HepG2 (cell line): ENCODE measurements at regions not wholly inside any gene's neighbourhood (a gene's known extent, or its start where the extent isn't known, plus 50 kb on each side); places are given as distances from the start of the nearest gene placed in this dataset.

Experiments
- EP300 ChIP-seq, 3 experiments: sonication (generic) in 1 of 3; formaldehyde crosslinking in 1 of 3; IDR thresholded peaks; 2 replicates each; pipeline versions ENCODE4 v1.5.1 to v1.6.1; 2011 to 2020; ENCODE audit warnings: low read depth in 2 of 3, low read length in 2 of 3, borderline replicate concordance in 1 of 3, improper control_type of control experiment in 1 of 3, mild to moderate bottlenecking in 1 of 3, missing genetic modification reagents in 1 of 3, moderate library complexity in 1 of 3
- GFI1 ChIP-seq: sonication (generic); formaldehyde crosslinking; IDR thresholded peaks from 2 replicates; pipeline ENCODE4 v1.5.0; 2020; ENCODE audit warnings: missing genetic modification reagents, mild to moderate bottlenecking, borderline replicate concordance
- HOXA5 ChIP-seq: sonication (generic); formaldehyde crosslinking; IDR thresholded peaks from 2 replicates; pipeline ENCODE4 v1.4.0; 2020; ENCODE audit warnings: missing genetic modification reagents
- MAFG ChIP-seq: sonication (generic); formaldehyde crosslinking; IDR thresholded peaks from 2 replicates; pipeline ENCODE4 v1.5.1; 2020; ENCODE audit warnings: mild to moderate bottlenecking, missing genetic modification reagents
- MED1 ChIP-seq: sonication (generic); formaldehyde crosslinking; IDR thresholded peaks from 2 replicates; pipeline ENCODE4 v1.4.0; 2020; ENCODE audit warnings: missing genetic modification reagents
- NFRKB ChIP-seq: fragments of 450-650 bp; IDR thresholded peaks from 2 replicates; pipeline ENCODE4 v1.6.1; 2017
- POGZ ChIP-seq: sonication (generic); formaldehyde crosslinking; IDR thresholded peaks from 2 replicates; pipeline ENCODE4 v1.4.0; 2020; ENCODE audit warnings: mild to moderate bottlenecking, missing genetic modification reagents
- RORA ChIP-seq: sonication (generic); formaldehyde crosslinking; IDR thresholded peaks from 2 replicates; pipeline ENCODE4 v1.5.0; 2020; ENCODE audit warnings: mild to moderate bottlenecking, missing genetic modification reagents, moderate library complexity
- SKI ChIP-seq: fragments of 450-650 bp; IDR thresholded peaks from one replicate; pipeline ENCODE4 v1.6.1; 2018; ENCODE audit warnings: mild to moderate bottlenecking; ENCODE audit not compliant: partially characterized antibody
- SMYD3 ChIP-seq: sonication (generic); formaldehyde crosslinking; IDR thresholded peaks from 2 replicates; pipeline ENCODE4 v1.8.1; 2023; ENCODE audit warnings: mild to moderate bottlenecking, missing genetic modification reagents
- SOX6 ChIP-seq, 2 experiments: fragments of 450-650 bp in 1 of 2; sonication (generic) in 1 of 2; formaldehyde crosslinking in 1 of 2; IDR thresholded peaks; 2 replicates each; pipeline versions ENCODE4 v1.4.0 to v1.6.1; 2017 to 2020; ENCODE audit warnings: antibody characterized with exemption in 1 of 2, mild to moderate bottlenecking in 1 of 2, missing genetic modification reagents in 1 of 2
- SP140L ChIP-seq: sonication (generic); formaldehyde crosslinking; IDR thresholded peaks from 2 replicates; pipeline ENCODE4 v1.4.0; 2020; ENCODE audit warnings: missing genetic modification reagents, borderline replicate concordance
- TRIM24 ChIP-seq: sonication (generic); formaldehyde crosslinking; IDR thresholded peaks from 2 replicates; pipeline ENCODE4 v1.8.0; 2022; ENCODE audit warnings: mild to moderate bottlenecking, missing genetic modification reagents
- XRCC5 ChIP-seq: fragments of 200-400 bp; formaldehyde crosslinking; optimal IDR thresholded peaks from 2 replicates; pipeline ENCODE3; 2017; ENCODE audit warnings: mild to moderate bottlenecking, low read length
- ZBTB7B ChIP-seq: sonication (generic); formaldehyde crosslinking; IDR thresholded peaks from 2 replicates; pipeline ENCODE4 v1.4.0; 2020; ENCODE audit warnings: missing genetic modification reagents
- ZMYM4 ChIP-seq: sonication (generic); formaldehyde crosslinking; IDR thresholded peaks from 2 replicates; pipeline ENCODE4 v1.8.1; 2023; ENCODE audit warnings: mild to moderate bottlenecking, missing genetic modification reagents
- ZNF567 ChIP-seq: sonication (generic); formaldehyde crosslinking; IDR thresholded peaks from 2 replicates; pipeline ENCODE4 v1.8.1; 2023; ENCODE audit warnings: mild to moderate bottlenecking, missing genetic modification reagents, borderline replicate concordance
- ZNF747 ChIP-seq: sonication (generic); formaldehyde crosslinking; IDR thresholded peaks from 2 replicates; pipeline ENCODE4 v1.8.1; 2023; ENCODE audit warnings: missing genetic modification reagents, mild to moderate bottlenecking, borderline replicate concordance
- ZNF780A ChIP-seq: sonication (generic); formaldehyde crosslinking; IDR thresholded peaks from 2 replicates; pipeline ENCODE4 v1.8.0; 2022; ENCODE audit warnings: mild to moderate bottlenecking, missing genetic modification reagents, moderate library complexity
- ZNF850 ChIP-seq: sonication (generic); formaldehyde crosslinking; conservative IDR thresholded peaks from 2 replicates; pipeline ENCODE4 v1.9.0; 2021; ENCODE audit warnings: mild to moderate bottlenecking, missing genetic modification reagents
- TF ChIP-seq, protein P1 (sequence below): sonication (generic); formaldehyde crosslinking; IDR thresholded peaks from 2 replicates; pipeline ENCODE4 v1.5.0; 2020; ENCODE audit warnings: mild to moderate bottlenecking, missing genetic modification reagents
- TF ChIP-seq, protein P2 (sequence below): sonication (generic); formaldehyde crosslinking; IDR thresholded peaks from 2 replicates; pipeline ENCODE4 v1.5.0; 2020; ENCODE audit warnings: mild to moderate bottlenecking, missing genetic modification reagents, moderate library complexity
- TF ChIP-seq, protein P3 (sequence below): IDR thresholded peaks from 2 replicates; pipeline ENCODE4 v1.6.1; 2018; ENCODE audit warnings: missing genetic modification reagents
- TF ChIP-seq, protein P4 (sequence below): sonication (generic); formaldehyde crosslinking; IDR thresholded peaks from 2 replicates; pipeline ENCODE4 v1.4.0; 2020; ENCODE audit warnings: missing genetic modification reagents

DNA sequence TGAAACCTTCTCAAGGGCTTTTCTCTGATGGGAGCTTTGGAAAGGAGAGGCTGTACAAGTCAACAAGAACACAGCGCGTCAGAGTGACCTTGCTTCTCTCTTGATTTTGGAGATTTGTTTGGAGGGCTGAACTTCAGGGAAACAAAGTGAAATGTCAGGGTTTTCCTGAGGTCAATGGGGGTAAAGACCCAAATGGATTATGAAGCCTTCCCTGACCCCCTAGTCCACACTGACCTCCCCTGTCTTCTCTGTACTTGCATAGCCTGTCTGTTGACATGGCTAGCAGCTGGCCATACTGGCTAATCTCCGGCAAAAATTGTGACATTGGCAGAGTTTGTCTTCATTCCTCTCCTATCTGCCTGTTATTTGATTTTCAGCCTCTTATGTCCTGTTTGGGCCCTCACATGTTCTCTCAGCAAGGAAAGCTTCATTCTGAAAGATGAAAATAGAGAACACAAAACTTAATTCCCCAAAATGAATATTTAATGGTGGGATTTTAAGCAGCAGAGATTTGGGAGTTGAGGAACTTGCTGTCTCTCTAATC is 149.3 kb upstream of the HAAO start (continued):
- TF ChIP-seq, protein P1, sequence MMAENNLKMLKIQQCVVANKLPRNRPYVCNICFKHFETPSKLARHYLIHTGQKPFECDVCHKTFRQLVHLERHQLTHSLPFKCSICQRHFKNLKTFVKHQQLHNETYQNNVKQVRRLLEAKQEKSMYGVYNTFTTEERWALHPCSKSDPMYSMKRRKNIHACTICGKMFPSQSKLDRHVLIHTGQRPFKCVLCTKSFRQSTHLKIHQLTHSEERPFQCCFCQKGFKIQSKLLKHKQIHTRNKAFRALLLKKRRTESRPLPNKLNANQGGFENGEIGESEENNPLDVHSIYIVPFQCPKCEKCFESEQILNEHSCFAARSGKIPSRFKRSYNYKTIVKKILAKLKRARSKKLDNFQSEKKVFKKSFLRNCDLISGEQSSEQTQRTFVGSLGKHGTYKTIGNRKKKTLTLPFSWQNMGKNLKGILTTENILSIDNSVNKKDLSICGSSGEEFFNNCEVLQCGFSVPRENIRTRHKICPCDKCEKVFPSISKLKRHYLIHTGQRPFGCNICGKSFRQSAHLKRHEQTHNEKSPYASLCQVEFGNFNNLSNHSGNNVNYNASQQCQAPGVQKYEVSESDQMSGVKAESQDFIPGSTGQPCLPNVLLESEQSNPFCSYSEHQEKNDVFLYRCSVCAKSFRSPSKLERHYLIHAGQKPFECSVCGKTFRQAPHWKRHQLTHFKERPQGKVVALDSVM (CRISPR knock-in tag) = no peak; the same call in none of the 2 replicates
- TF ChIP-seq RORA (CRISPR knock-in tag) (no peak), ZNF850 (CRISPR knock-in tag) (no peak), GFI1 (CRISPR knock-in tag) (peak; percentile 54; the same call in 1 of the 2 replicates), ZMYM4 (peak; percentile 64), ZNF747 (CRISPR knock-in tag) (no peak), TRIM24 (CRISPR knock-in tag) (no peak), SOX6 (IDR thresholded peaks at IDR 0.05) (no peak), SOX6 (CRISPR knock-in tag; IDR thresholded peaks at IDR 0.05) (peak; percentile 71), MED1 (peak; percentile 85), NFRKB (no peak), POGZ (CRISPR knock-in tag) (peak; percentile 36; the same call in 1 of the 2 replicates), MAFG (CRISPR knock-in tag) (no peak), ZNF780A (CRISPR knock-in tag) (no peak), SKI (peak; percentile 55), SP140L (CRISPR knock-in tag) (no peak), ZBTB7B (0 out of 2 replicates have a peak, but pooled peaks have one; percentile 49), ZNF567 (CRISPR knock-in tag) (peak; percentile 31; the same call in 1 of the 2 replicates), SMYD3 (peak; percentile 39; the same call in 1 of the 2 replicates), HOXA5 (CRISPR knock-in tag) (no peak), XRCC5 (no peak), EP300 (IDR thresholded peaks at IDR 0.05; ENCODE audit: low read depth in 2 of 2, low read length in 2 of 2) (peak; percentile 26 to 85; a peak in 3 of 4 replicates), EP300 (CRISPR knock-in tag; IDR thresholded peaks at IDR 0.05; ENCODE audit: borderline replicate concordance) (no peak; the same call in 1 of the 2 replicates)
- TF ChIP-seq, protein P2, sequence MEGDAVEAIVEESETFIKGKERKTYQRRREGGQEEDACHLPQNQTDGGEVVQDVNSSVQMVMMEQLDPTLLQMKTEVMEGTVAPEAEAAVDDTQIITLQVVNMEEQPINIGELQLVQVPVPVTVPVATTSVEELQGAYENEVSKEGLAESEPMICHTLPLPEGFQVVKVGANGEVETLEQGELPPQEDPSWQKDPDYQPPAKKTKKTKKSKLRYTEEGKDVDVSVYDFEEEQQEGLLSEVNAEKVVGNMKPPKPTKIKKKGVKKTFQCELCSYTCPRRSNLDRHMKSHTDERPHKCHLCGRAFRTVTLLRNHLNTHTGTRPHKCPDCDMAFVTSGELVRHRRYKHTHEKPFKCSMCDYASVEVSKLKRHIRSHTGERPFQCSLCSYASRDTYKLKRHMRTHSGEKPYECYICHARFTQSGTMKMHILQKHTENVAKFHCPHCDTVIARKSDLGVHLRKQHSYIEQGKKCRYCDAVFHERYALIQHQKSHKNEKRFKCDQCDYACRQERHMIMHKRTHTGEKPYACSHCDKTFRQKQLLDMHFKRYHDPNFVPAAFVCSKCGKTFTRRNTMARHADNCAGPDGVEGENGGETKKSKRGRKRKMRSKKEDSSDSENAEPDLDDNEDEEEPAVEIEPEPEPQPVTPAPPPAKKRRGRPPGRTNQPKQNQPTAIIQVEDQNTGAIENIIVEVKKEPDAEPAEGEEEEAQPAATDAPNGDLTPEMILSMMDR (CRISPR knock-in tag) = peak; percentile 43
- TF ChIP-seq, protein P3, sequence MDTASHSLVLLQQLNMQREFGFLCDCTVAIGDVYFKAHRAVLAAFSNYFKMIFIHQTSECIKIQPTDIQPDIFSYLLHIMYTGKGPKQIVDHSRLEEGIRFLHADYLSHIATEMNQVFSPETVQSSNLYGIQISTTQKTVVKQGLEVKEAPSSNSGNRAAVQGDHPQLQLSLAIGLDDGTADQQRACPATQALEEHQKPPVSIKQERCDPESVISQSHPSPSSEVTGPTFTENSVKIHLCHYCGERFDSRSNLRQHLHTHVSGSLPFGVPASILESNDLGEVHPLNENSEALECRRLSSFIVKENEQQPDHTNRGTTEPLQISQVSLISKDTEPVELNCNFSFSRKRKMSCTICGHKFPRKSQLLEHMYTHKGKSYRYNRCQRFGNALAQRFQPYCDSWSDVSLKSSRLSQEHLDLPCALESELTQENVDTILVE (CRISPR knock-in tag) = no peak
- TF ChIP-seq, protein P4, sequence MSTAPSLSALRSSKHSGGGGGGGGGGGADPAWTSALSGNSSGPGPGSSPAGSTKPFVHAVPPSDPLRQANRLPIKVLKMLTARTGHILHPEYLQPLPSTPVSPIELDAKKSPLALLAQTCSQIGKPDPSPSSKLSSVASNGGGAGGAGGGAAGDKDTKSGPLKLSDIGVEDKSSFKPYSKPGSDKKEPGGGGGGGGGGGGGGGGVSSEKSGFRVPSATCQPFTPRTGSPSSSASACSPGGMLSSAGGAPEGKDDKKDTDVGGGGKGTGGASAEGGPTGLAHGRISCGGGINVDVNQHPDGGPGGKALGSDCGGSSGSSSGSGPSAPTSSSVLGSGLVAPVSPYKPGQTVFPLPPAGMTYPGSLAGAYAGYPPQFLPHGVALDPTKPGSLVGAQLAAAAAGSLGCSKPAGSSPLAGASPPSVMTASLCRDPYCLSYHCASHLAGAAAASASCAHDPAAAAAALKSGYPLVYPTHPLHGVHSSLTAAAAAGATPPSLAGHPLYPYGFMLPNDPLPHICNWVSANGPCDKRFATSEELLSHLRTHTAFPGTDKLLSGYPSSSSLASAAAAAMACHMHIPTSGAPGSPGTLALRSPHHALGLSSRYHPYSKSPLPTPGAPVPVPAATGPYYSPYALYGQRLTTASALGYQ (CRISPR knock-in tag) = 0 out of 2 replicates have a peak, but pooled peaks have one; percentile 25
